ENCODE measurements at regions not wholly inside any gene's neighbourhood (a gene's known extent, or its start where the extent isn't known, plus 50 kb on each side); places are given as distances from the start of the nearest gene placed in this dataset.

- TF ChIP-seq, protein P1, sequence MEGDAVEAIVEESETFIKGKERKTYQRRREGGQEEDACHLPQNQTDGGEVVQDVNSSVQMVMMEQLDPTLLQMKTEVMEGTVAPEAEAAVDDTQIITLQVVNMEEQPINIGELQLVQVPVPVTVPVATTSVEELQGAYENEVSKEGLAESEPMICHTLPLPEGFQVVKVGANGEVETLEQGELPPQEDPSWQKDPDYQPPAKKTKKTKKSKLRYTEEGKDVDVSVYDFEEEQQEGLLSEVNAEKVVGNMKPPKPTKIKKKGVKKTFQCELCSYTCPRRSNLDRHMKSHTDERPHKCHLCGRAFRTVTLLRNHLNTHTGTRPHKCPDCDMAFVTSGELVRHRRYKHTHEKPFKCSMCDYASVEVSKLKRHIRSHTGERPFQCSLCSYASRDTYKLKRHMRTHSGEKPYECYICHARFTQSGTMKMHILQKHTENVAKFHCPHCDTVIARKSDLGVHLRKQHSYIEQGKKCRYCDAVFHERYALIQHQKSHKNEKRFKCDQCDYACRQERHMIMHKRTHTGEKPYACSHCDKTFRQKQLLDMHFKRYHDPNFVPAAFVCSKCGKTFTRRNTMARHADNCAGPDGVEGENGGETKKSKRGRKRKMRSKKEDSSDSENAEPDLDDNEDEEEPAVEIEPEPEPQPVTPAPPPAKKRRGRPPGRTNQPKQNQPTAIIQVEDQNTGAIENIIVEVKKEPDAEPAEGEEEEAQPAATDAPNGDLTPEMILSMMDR (IDR thresholded peaks at IDR 0.05; ENCODE audit: unreplicated experiment in 3 of 3): no peak
- Mint-ChIP-seq H3K9me3 (no peaks in the 10 kb centered on the region), H3K36me3 (ENCODE audit: low read depth) (no peaks in the 10 kb centered on the region), H3K27me3 (ENCODE audit: low read depth) (no peaks in the 10 kb centered on the region), H3K27ac (no peak overlapping the region), H3K4me3 (no peak overlapping the region), H3K4me1 (no peaks in the 10 kb centered on the region)
These were observed 1249.0 kb upstream of the FAM98A start for GRCh38 chr2:34848132-34848531.

GRCh38 chr2:34844629-34845028 lies 1245.5 kb upstream of the FAM98A start:
- H3K9me3 Mint-ChIP-seq: peaks cover under 1% of the 10 kb centered on the region
- no peaks in the 10 kb centered on the region for H3K36me3 Mint-ChIP-seq (ENCODE audit: low read depth)
- no peaks in the 10 kb centered on the region for H3K27me3 Mint-ChIP-seq (ENCODE audit: low read depth)
- H3K4me3 Mint-ChIP-seq: no peak overlapping the region
- H3K4me1 Mint-ChIP-seq: no peaks in the 10 kb centered on the region
- H3K27ac Mint-ChIP-seq: no peak overlapping the region
- TF ChIP-seq, protein P1 (IDR thresholded peaks at IDR 0.05; ENCODE audit: unreplicated experiment in 3 of 3): no peak

GRCh38 chr2:34838408-34838807 lies 1239.3 kb upstream of the FAM98A start:
- no peak overlapping the region for H3K27ac Mint-ChIP-seq
- H3K4me3 Mint-ChIP-seq: no peak overlapping the region
- no peaks in the 10 kb centered on the region for H3K4me1 Mint-ChIP-seq
- TF ChIP-seq, protein P1 (IDR thresholded peaks at IDR 0.05; ENCODE audit: unreplicated experiment in 3 of 3): no peak
- H3K36me3 Mint-ChIP-seq (ENCODE audit: low read depth): peaks cover 5% of the 10 kb centered on the region
- no peaks in the 10 kb centered on the region for H3K27me3 Mint-ChIP-seq (ENCODE audit: low read depth)
- H3K9me3 Mint-ChIP-seq: peaks cover 23% of the 10 kb centered on the region

- Mint-ChIP-seq H3K27me3 (ENCODE audit: low read depth) (no peaks in the 10 kb centered on the region), H3K9me3 (peaks cover 24% of the 10 kb centered on the region), H3K4me1 (no peaks in the 10 kb centered on the region), H3K36me3 (ENCODE audit: low read depth) (peaks cover 5% of the 10 kb centered on the region), H3K27ac (no peak overlapping the region), H3K4me3 (no peak overlapping the region)
- TF ChIP-seq, protein P1 (IDR thresholded peaks at IDR 0.05; ENCODE audit: unreplicated experiment in 3 of 3): no peak
These were observed 1237.3 kb upstream of the FAM98A start for GRCh38 chr2:34836361-34836760.

- H3K9me3 Mint-ChIP-seq: peaks cover 3% of the 10 kb centered on the region
- no peaks in the 10 kb centered on the region for H3K36me3 Mint-ChIP-seq (ENCODE audit: low read depth)
- H3K27ac Mint-ChIP-seq: no peak overlapping the region
These were observed 1232.0 kb upstream of the FAM98A start for GRCh38 chr2:34831096-34831495.

DNA sequence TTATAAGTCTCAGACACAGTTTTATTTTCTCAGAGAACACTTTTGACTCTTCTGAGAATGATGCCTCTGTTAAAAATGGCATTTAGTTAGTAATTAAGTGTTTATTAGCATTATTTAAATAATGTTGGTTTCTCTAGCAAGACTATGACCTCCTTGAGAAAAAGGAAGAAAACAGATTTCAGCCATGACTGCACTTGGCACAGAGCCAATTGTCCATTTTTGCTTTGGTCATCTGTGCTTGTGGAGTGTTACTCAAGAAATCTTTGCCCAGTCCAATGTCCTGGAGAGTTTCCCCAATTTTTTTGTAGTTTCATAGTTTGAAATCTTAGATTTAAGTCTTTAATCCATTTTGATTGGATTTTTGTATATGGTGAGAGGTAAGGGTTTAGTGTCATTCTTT lies 1229.4 kb upstream of the FAM98A start:
- TF ChIP-seq, protein P1 (IDR thresholded peaks at IDR 0.05; ENCODE audit: unreplicated experiment in 3 of 3): no peak
- peaks cover under 1% of the 10 kb centered on the region for H3K9me3 Mint-ChIP-seq
- H3K4me1 Mint-ChIP-seq: no peaks in the 10 kb centered on the region
- no peaks in the 10 kb centered on the region for H3K36me3 Mint-ChIP-seq (ENCODE audit: low read depth)
- H3K27ac Mint-ChIP-seq: no peak overlapping the region
- H3K4me3 Mint-ChIP-seq: no peak overlapping the region
- no peaks in the 10 kb centered on the region for H3K27me3 Mint-ChIP-seq (ENCODE audit: low read depth)

More at GRCh38 chr2:34831096-34831495, 1232.0 kb upstream of the FAM98A start:
- TF ChIP-seq, protein P1 (IDR thresholded peaks at IDR 0.05; ENCODE audit: unreplicated experiment in 3 of 3): no peak
- H3K27me3 Mint-ChIP-seq (ENCODE audit: low read depth): no peaks in the 10 kb centered on the region
- no peak overlapping the region for H3K4me3 Mint-ChIP-seq
- H3K4me1 Mint-ChIP-seq: no peaks in the 10 kb centered on the region

Data from nephron (organoid).